D721Med (cell line): ENCODE measurements at regions not wholly inside any gene's neighbourhood (a gene's known extent, or its start where the extent isn't known, plus 50 kb on each side); places are given as distances from the start of the nearest gene placed in this dataset.
A peak's percentile ranks its signal among the peaks of the same experiment; 100 is the strongest.
"Not testable (repeated sequence)": the region's sequence is repeated elsewhere in the genome, so short reads cannot be mapped to it uniquely, and the experiment has no call there.

Experiments
- DNase-seq: peaks from one replicate; pipeline ENCODE4 v3.0.0; 2011; ENCODE audit warnings: low spot score; ENCODE audit not compliant: insufficient read length
- FAIRE-seq: peaks from 2 replicates; lab custom pipeline; 2011; peaks lifted over from hg19 to GRCh38; lab: Jason Lieb, UNC
- TF ChIP-seq, protein P1 (sequence below): IDR thresholded peaks from 2 replicates; pipeline ENCODE4 v1.5.1; 2012; ENCODE audit warnings: mild to moderate bottlenecking, control low read depth; ENCODE audit not compliant: insufficient read depth; ENCODE audit errors: missing control alignments

GRCh38 chr6:85347812-85348211, 102.1 kb upstream of the NT5E start:
- TF ChIP-seq, protein P1, sequence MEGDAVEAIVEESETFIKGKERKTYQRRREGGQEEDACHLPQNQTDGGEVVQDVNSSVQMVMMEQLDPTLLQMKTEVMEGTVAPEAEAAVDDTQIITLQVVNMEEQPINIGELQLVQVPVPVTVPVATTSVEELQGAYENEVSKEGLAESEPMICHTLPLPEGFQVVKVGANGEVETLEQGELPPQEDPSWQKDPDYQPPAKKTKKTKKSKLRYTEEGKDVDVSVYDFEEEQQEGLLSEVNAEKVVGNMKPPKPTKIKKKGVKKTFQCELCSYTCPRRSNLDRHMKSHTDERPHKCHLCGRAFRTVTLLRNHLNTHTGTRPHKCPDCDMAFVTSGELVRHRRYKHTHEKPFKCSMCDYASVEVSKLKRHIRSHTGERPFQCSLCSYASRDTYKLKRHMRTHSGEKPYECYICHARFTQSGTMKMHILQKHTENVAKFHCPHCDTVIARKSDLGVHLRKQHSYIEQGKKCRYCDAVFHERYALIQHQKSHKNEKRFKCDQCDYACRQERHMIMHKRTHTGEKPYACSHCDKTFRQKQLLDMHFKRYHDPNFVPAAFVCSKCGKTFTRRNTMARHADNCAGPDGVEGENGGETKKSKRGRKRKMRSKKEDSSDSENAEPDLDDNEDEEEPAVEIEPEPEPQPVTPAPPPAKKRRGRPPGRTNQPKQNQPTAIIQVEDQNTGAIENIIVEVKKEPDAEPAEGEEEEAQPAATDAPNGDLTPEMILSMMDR = no peak
- DNase-seq = no peak
- FAIRE-seq = no peak

GRCh38 chr6:85346196-85346595, 103.7 kb upstream of the NT5E start:
- DNase-seq = no peak
- TF ChIP-seq, protein P1 = no peak
- no peak for FAIRE-seq

DNA sequence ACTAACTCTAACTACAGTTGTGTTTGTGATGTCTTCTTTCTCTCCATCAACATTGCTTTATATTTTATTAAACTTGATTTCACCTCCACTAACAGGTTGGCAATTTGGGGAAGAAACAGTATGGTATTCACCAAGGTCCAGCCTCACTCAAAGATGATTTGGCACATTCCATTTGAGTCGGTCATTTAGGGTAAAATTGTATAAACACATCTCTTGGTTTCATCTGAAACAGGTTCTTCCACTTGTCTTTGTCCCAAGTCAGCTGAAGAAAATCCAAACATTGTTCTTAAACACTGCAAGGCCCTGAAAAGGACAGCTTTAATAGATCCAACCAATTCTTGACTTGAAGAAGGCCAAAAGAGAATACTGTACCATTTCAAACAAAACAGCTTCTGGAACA, 104.9 kb upstream of the NT5E start:
- TF ChIP-seq, protein P1 = no peak
- no peak for FAIRE-seq
- no peak for DNase-seq

DNA sequence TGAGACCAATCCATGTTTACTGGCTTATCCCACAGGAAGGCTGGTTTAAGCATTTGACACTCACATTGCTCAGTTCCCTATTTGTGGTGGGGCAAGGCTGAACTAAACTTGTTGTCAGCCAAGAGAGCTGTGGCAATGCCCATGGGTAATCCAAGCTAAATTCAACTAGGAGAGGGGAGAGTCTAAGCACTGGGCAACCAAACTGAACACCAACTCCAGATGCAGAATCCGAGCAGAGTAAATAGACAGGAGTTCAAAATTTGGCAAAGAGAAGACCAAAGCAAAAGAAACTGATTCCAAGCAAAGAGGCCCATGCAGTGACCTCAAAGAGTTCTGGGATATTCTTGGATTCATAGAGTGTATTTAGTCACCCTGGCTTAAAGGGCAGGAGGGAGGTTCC, 106.5 kb upstream of the NT5E start:
- DNase-seq (no peak), FAIRE-seq (no peak)
- TF ChIP-seq, protein P1 = no peak

- TF ChIP-seq, protein P1 = no peak
- no peak for FAIRE-seq
- no peak for DNase-seq
Measured at GRCh38 chr6:85329196-85329595, 120.7 kb upstream of the NT5E start.

DNA sequence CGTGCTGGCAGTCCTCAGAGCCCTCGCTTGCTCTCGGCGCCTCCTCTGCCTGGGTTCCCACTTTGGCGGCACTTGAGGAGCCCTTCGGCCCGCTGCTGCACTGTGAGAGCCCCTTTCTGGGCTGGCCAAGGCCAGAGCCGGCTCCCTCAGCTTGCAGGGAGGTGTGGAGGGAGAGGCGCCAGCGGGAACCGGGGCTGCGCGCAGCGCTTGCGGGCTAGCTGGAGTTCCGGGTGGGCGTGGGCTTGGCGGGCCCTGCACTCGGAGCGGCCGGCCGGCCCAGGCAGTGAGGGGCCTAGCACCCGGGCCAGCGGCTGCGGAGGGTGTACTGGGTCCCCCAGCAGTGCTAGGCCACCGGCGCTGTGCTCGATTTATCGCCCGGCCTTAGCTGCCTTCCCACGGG, 124.1 kb upstream of the NT5E start:
- DNase-seq, FAIRE-seq: not testable (repeated sequence)

- peak; percentile 19 for DNase-seq
- TF ChIP-seq, protein P1 = peak; percentile 79
- peak; percentile 92 for FAIRE-seq
Measured at GRCh38 chr6:85323435-85324040, 126.3 kb upstream of the NT5E start.
